HG03280 (cell line): ENCODE measurements at regions not wholly inside any gene's neighbourhood (a gene's known extent, or its start where the extent isn't known, plus 50 kb on each side); places are given as distances from the start of the nearest gene placed in this dataset.

Experiments
- ATAC-seq: cut with Tn5 transposase; IDR thresholded peaks from one replicate; pipeline ENCODE4 v1.9.1; 2021; ENCODE audit warnings: mild to moderate bottlenecking, moderate library complexity; ENCODE audit not compliant: unreplicated experiment

DNA sequence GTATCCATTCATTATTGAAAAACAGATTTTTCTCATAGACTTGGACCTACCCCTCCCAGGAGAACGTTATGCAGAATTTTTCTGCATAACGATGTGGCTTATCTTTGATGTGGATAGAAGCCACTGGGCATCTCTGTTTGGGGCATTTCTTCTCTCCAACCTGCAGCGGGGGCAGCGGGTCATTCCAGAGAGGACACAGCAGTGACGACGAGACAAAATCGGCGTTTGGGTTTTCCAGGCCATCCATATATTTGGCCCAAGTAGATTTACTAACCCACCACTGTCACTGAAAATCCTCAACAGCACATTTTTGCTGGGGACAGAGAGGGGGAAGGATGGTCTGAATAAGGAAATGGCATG lies 299.3 kb upstream of the PITRM1 start:
- ATAC-seq, result no peak

GRCh38 chr10:3471472-3471871 lies 298.9 kb upstream of the PITRM1 start:
- no peak for ATAC-seq

DNA sequence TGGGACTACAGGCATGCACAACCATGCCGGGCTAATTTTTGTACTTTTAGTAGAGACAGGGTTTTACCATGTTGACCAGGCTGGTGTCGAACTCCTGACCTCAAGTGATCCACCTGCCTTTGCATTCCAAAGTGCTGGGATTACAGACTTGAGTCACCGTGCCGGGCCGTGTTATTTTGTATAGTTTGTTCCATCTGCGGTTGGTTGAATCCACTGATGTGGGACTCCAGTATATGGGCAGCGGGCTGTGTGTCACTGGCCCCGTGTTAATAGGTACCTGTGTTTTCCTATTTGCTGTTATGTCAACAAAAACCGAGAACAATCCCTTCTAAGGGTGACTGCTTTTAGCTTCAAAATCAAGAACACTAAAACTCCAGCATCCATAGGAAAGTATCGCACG lies 297.6 kb upstream of the PITRM1 start:
- ATAC-seq, result no peak

DNA sequence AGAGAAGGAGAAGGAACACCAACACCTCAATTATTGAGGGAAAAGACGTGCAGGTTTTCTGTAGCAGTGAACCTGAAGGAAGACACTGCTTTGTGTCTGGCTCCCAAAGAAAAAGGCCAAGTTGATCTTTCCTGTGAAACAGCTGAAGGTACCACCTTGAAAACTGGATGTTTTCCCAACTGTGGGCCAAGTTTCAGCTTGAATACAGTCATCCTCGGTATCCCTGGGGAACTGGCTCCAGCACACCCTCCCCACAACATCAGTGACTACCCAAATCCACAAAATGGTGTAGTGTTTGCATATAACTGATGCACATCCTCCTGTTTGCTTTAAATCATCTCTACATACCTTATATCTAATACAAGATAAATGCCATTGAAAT lies 297.0 kb upstream of the PITRM1 start:
- no peak for ATAC-seq

DNA sequence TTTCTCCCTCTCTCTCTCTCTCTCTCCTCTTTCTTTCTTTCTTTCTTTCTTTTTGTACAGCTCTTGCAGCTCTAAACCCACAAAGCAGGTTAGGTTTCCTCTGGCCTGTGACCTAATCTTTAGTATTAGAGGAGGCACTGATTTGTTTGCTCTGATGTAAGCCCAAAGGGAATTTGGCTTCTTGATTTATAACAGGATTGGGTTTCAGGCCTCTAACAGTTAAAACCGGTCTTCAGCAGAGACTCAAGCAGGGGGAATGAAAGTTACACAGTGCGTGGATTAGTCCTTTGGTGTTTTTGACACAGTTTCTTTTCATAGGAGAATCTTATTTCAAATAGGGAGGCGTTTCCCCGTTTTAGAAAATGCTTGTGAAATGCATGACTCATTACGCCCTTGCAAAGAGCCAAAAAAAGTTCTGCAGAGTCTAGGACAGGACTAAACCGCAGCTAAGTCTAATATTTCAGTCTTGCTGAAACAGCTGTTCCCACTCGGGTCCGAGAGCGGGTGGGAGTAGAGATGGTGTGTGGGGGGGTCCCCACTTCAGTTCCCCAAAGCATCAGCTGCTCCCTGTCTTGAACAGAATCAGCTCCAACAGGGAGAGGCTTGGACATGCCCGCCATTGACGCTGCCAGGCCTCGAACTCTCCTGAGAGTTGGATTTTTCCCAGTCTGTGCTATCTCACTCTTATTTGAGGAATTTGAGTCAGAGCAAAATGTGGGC lies 296.5 kb upstream of the PITRM1 start:
- ATAC-seq, result no peak

- ATAC-seq, result no peak
These were observed 294.7 kb upstream of the PITRM1 start for GRCh38 chr10:3467052-3467951.

- no peak for ATAC-seq
These were observed 292.9 kb upstream of the PITRM1 start for GRCh38 chr10:3465406-3465891.

DNA sequence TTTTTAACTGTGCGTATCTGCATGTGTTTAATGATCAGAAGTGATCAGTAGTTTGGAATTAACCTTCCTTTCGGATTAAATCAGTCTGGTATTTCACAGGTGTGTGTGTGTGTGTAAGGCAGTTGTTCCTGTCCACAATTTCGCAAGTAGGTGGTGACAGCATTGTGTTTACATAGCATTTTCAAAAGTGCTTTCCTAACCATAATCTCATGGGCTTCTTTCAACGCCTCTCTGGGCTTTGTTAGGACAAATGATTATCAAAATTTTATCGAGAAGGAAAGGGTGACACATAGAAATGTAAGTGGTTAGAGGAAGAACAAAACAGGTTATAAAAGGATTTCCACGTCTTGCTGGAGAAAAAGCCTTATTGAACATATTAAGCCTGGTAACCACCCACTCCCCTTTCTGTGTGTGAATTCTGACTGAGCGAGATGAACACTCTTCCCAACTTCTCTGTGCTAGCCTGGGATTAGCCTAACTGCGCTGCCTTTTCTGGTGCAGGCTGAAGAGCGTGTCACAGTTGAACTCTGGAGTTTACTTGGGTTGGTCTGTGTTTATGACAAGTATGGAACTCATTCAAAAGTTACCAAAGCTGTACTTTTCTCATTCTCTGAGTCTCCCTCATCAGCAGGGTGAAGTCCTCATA lies 292.3 kb upstream of the PITRM1 start:
- ATAC-seq, result no peak

- no peak for ATAC-seq
These were observed 288.0 kb upstream of the PITRM1 start for GRCh38 chr10:3460420-3461128.

- no peak for ATAC-seq
These were observed 283.1 kb upstream of the PITRM1 start for GRCh38 chr10:3455385-3456334.

- ATAC-seq, result no peak
These were observed 280.2 kb upstream of the PITRM1 start for GRCh38 chr10:3452683-3453361.

DNA sequence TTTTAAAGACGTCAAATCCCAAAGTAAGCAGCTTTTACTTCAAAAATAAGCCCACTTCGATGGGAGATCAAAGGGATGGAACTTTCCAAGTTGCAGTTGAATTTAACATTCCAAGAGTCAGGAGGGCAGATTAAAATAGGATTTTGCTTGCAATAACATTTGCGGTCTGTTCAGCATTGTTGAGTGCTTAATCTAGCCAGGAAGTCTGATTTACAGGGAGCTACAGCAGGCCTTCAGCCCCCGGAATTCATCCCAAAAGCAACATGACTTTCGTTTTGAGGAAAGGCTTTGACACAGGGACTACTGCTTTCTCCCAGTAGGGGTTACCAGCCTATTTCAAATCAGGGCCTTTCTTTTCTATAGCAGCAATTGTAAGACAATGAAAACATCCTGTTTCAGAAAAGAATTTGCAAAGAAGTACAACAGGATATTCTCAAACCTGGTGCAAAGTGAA lies 279.6 kb upstream of the PITRM1 start:
- ATAC-seq, result no peak

DNA sequence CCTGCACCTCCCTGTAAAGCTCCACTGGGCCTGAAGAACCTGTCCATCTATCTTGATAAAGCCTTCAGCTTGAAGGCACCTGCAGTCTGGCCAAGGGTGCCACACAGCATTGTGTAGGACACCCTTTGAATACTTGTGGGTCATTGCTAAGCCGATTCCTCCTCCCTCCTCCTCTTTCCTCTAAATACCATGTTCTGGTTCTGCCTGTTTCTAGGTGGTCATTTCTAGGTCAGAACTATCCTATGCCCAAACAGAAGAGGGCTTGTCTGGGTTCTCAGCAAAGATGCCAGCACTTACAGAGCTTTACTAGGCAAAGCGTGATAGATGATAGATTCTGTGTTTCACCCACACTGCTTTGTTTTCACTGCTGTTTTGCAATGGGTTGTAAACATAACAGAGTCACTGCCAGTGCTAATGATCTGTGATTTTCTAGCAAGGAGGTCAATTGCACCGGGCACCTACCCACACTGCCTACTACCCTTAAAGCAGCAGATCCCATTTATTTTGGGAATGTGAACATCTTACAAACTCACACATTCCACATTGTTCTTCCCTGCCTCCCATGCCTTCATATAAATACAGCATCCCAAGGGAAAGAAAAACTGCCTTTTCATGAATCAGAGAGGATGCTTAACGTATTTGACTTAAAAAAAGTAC lies 279.1 kb upstream of the PITRM1 start:
- ATAC-seq, result no peak

DNA sequence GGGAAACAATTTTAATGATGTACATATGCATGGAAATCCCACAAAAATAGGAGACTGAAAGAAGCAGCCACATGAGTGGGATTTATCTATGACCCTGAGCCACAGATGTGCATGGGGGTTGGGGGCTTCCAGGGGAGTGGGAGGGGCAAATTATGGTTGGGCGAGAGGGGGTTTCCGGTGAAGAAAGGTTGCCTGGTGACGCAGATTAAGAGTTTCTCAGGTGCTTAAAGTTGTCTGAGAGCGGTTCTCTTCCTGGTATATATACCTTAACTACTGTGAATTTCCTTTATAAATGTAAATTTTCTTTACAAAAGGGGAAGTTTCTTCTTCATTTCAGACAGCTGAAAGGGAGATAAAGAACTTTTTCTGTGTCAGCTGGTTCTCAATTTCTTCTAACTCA lies 273.6 kb upstream of the PITRM1 start:
- no peak for ATAC-seq

- ATAC-seq, result no peak
These were observed 273.1 kb upstream of the PITRM1 start for GRCh38 chr10:3445648-3446047.

DNA sequence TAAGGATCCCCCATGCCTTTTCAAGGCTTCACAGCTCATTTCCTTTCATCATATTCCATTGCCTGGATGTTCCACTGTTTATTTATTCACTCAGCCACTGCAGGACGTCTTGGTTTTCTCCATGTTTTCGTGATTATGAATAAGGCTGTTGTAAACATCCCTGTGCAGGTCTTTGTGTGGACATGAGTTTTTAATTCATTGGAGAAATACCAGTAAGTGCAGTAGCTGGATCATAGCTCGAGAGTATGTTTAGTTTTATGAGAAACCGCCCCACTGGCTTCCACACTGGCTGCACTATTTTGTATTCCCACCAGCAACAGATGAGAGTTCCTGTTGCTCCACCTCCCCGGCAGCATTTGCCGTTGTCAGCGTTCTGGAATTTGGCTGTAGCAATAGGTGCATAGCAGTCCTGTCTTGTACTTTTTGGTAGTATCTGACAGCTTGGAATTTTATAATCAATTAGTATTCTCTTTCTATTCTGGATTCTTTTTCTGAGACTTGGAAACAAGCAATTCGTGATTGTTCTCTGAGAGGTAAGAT lies 269.9 kb upstream of the PITRM1 start:
- no peak for ATAC-seq

- ATAC-seq, result no peak
These were observed 266.6 kb upstream of the PITRM1 start for GRCh38 chr10:3439183-3439582.

DNA sequence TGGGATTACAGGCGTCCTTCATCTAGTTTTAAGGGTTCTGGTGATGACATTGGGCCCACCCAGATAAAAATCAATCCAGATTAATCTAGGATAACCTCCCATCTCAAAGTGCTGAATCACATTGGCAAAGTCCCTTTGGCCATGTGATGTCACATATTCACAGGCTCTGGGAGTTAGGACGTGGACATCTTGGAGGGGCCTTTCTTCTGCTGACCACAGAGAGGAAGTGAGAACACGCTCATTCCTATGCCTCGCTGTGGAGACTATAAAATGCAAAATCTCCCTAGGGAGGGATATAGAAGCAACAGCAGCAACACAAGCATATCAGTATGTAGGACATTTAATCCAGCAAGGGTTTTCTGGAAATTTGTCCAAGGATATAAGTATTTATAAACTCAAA lies 266.0 kb upstream of the PITRM1 start:
- no peak for ATAC-seq

GRCh38 chr10:3435671-3436070 lies 263.1 kb upstream of the PITRM1 start:
- no peak for ATAC-seq
